MM.1S (cell line): ENCODE measurements at regions not wholly inside any gene's neighbourhood (a gene's known extent, or its start where the extent isn't known, plus 50 kb on each side); places are given as distances from the start of the nearest gene placed in this dataset.

Experiments
- CTCF ChIP-seq: fragments of 300-600 bp; sonication (generic); IDR thresholded peaks from 2 replicates; pipeline ENCODE4 v1.5.1; 2016; ENCODE audit warnings: antibody characterized with exemption, low read length, mixed read lengths
- EZH2 ChIP-seq: fragments of 300-600 bp; sonication (generic); optimal IDR thresholded peaks from 2 replicates; pipeline ENCODE3; 2017; ENCODE audit warnings: low read depth, mild to moderate bottlenecking, antibody characterized with exemption, low read length, mixed read lengths

- TF ChIP-seq CTCF: no peak
- TF ChIP-seq EZH2: no peak
Measured at GRCh38 chr18:7437870-7438269, 129.2 kb upstream of the PTPRM start.
